H1 (cell line): ENCODE measurements at regions not wholly inside any gene's neighbourhood (a gene's known extent, or its start where the extent isn't known, plus 50 kb on each side); places are given as distances from the start of the nearest gene placed in this dataset.

Source experiments
- CTCF ChIA-PET: fragments of 300-600 bp; sonication (Branson Sonifier 250); formaldehyde crosslinking; loops from one replicate; lab custom pipeline; 2021; ENCODE audit not compliant: partially characterized antibody; lab: Charles Lee
- POLR2A ChIA-PET: fragments of 300-600 bp; sonication (Branson Sonifier 250); formaldehyde crosslinking; loops from one replicate; lab custom pipeline; 2021; ENCODE audit warnings: inconsistent platforms; ENCODE audit not compliant: partially characterized antibody; lab: Charles Lee
- DNase-seq, 2 experiments: peaks; one replicate each; pipeline versions ENCODE4 v3.0.0 to v3.0.0-alpha.2; 2010 to 2022; ENCODE audit warnings: low spot score in 2 of 2, low read depth in 1 of 2, mixed read lengths in 1 of 2
- FAIRE-seq: peaks from 2 replicates; lab custom pipeline; 2011; peaks lifted over from hg19 to GRCh38; lab: Jason Lieb, UNC
- H2AFZ ChIP-seq: 2 replicates; pipeline ENCODE4 v1.8.1; 2012; ENCODE audit warnings: low read length, inconsistent platforms
- H2AK5ac ChIP-seq: 2 replicates; pipeline ENCODE4 v1.6.1; 2013; ENCODE audit warnings: low read depth, low read length
- H2BK120ac ChIP-seq: replicated peaks from 2 replicates; pipeline ENCODE3; 2013; ENCODE audit warnings: low read depth, low read length, inconsistent platforms
- H2BK12ac ChIP-seq: 2 replicates; pipeline ENCODE4 v1.6.1; 2013; ENCODE audit warnings: low read depth, low read length
- H2BK15ac ChIP-seq: 2 replicates; pipeline ENCODE4 v1.6.1; 2013; ENCODE audit warnings: low read length
- H2BK20ac ChIP-seq: 2 replicates; pipeline ENCODE4 v1.6.1; 2013; ENCODE audit warnings: low read length
- H2BK5ac ChIP-seq: 2 replicates; pipeline ENCODE4 v1.6.1; 2013; ENCODE audit warnings: low read depth, low read length
- H3K14ac ChIP-seq: 2 replicates; pipeline ENCODE4 v1.6.1; 2013; ENCODE audit warnings: inconsistent platforms; ENCODE audit not compliant: insufficient read length
- H3K18ac ChIP-seq: 2 replicates; pipeline ENCODE4 v1.6.1; 2013; ENCODE audit warnings: low read length; ENCODE audit errors: extremely low read depth
- H3K23ac ChIP-seq: 2 replicates; pipeline ENCODE4 v1.6.1; 2013; ENCODE audit warnings: inconsistent platforms; ENCODE audit not compliant: insufficient read length
- H3K23me2 ChIP-seq: 2 replicates; pipeline ENCODE4 v1.6.1; 2013; ENCODE audit warnings: low read depth, low read length
- H3K27ac ChIP-seq: 2 replicates; pipeline ENCODE4 v1.6.1; 2011; ENCODE audit warnings: low read depth, low read length, inconsistent platforms
- H3K27me3 ChIP-seq, 4 experiments: replicated peaks in 1 of 4; 1 replicate in 1 of 4; 2 replicates in 3 of 4; pipeline versions ENCODE4 v1.6.1 to v1.8.1; 2011 to 2013; ENCODE audit warnings: low read length in 3 of 4, mild to moderate bottlenecking in 3 of 4, inconsistent platforms in 2 of 4, mixed read lengths in 2 of 4, moderate library complexity in 1 of 4; ENCODE audit not compliant: control insufficient read depth in 3 of 4, insufficient read depth in 3 of 4; ENCODE audit errors: extremely low read depth in 1 of 4
- H3K36me3 ChIP-seq, 4 experiments: 2 replicates each; pipeline versions ENCODE4 v1.6.1 to v1.8.1; 2011 to 2013; ENCODE audit warnings: mild to moderate bottlenecking in 4 of 4, low read length in 3 of 4, moderate library complexity in 2 of 4, control low read depth in 1 of 4, inconsistent platforms in 1 of 4; ENCODE audit not compliant: insufficient read depth in 4 of 4, control insufficient read depth in 2 of 4
- H3K4ac ChIP-seq: replicated peaks from 2 replicates; pipeline ENCODE3; 2013; ENCODE audit warnings: low read length, low read depth, mixed read lengths, inconsistent platforms; ENCODE audit not compliant: insufficient read length
- H3K4me1 ChIP-seq, 4 experiments: replicated peaks in 1 of 4; 1 replicate in 1 of 4; 2 replicates in 3 of 4; pipeline versions ENCODE4 v1.6.1 to v1.8.1; 2011 to 2013; ENCODE audit warnings: low read length in 3 of 4, inconsistent platforms in 2 of 4, mixed read lengths in 1 of 4; ENCODE audit not compliant: insufficient read depth in 4 of 4, control insufficient read depth in 3 of 4
- H3K4me2 ChIP-seq, 2 experiments: 2 replicates each; pipeline versions ENCODE4 v1.6.1 to v1.8.1; 2011 to 2013; ENCODE audit warnings: low read depth in 2 of 2, low read length in 2 of 2, control low read depth in 1 of 2, inconsistent platforms in 1 of 2, mild to moderate bottlenecking in 1 of 2; ENCODE audit not compliant: insufficient read depth in 1 of 2
- H3K4me3 ChIP-seq, 4 experiments: fragments of 200-600, 300-600 bp in 1 of 4; sonication (generic), shearing (Covaris generic), sonication (Bioruptor Twin) in 1 of 4; 2 replicates each; pipeline versions ENCODE4 v1.5.1 to v1.8.1; 2011 to 2016; ENCODE audit warnings: low read length in 4 of 4, low read depth in 3 of 4, control low read depth in 2 of 4, inconsistent platforms in 2 of 4, mild to moderate bottlenecking in 2 of 4, mixed read lengths in 1 of 4, moderate library complexity in 1 of 4; ENCODE audit not compliant: insufficient read depth in 2 of 4; ENCODE audit errors: extremely low read depth in 1 of 4
- H3K56ac ChIP-seq: replicated peaks from 2 replicates; pipeline ENCODE3; 2013; ENCODE audit warnings: low read depth, mild to moderate bottlenecking, mixed read lengths, low read length, inconsistent platforms; ENCODE audit not compliant: insufficient read length
- H3K79me1 ChIP-seq: 2 replicates; pipeline ENCODE4 v1.6.1; 2013; ENCODE audit warnings: low read depth, low read length, control low read depth
- H3K79me2 ChIP-seq, 2 experiments: 2 replicates each; pipeline versions ENCODE4 v1.6.1 to v1.8.1; 2012 to 2013; ENCODE audit warnings: low read length in 2 of 2, mild to moderate bottlenecking in 2 of 2, inconsistent platforms in 1 of 2; ENCODE audit not compliant: insufficient read depth in 2 of 2, control insufficient read depth in 1 of 2
- H3K9ac ChIP-seq, 4 experiments: replicated peaks in 1 of 4; 1 replicate in 1 of 4; 2 replicates in 3 of 4; pipeline versions ENCODE4 v1.6.1 to v1.8.1; 2011 to 2013; ENCODE audit warnings: low read depth in 3 of 4, low read length in 3 of 4, control low read depth in 2 of 4, mild to moderate bottlenecking in 2 of 4, moderate library complexity in 2 of 4, inconsistent platforms in 1 of 4; ENCODE audit errors: extremely low read depth in 1 of 4
- H3K9me3 ChIP-seq, 2 experiments: 2 replicates each; pipeline versions ENCODE4 v1.6.1 to v1.8.1; 2012 to 2013; ENCODE audit warnings: mild to moderate bottlenecking in 2 of 2, moderate library complexity in 2 of 2, control low read depth in 1 of 2, inconsistent platforms in 1 of 2, low read depth in 1 of 2, low read length in 1 of 2, mixed read lengths in 1 of 2; ENCODE audit not compliant: insufficient read depth in 2 of 2
- H4K20me1 ChIP-seq, 2 experiments: replicated peaks in 1 of 2; 2 replicates each; pipeline versions ENCODE3 to v1.8.1; 2011 to 2013; ENCODE audit warnings: inconsistent platforms in 2 of 2, low read length in 2 of 2, mild to moderate bottlenecking in 1 of 2; ENCODE audit not compliant: insufficient read depth in 2 of 2, control insufficient read depth in 1 of 2
- H4K5ac ChIP-seq: 2 replicates; pipeline ENCODE4 v1.6.1; 2013; ENCODE audit warnings: low read length, low read depth, mixed read lengths, inconsistent platforms; ENCODE audit not compliant: insufficient read length
- H4K8ac ChIP-seq: 2 replicates; pipeline ENCODE4 v1.8.0; 2013; ENCODE audit warnings: mild to moderate bottlenecking, moderate library complexity, low read length, inconsistent platforms; ENCODE audit not compliant: insufficient read depth; ENCODE audit errors: extremely low read depth
- H4K91ac ChIP-seq: replicated peaks from 2 replicates; pipeline ENCODE3; 2013; ENCODE audit warnings: low read length, mixed read lengths, inconsistent platforms; ENCODE audit not compliant: insufficient read length
- ASH2L ChIP-seq: fragments of 200-600, 300-600 bp; sonication (generic); IDR thresholded peaks from one replicate; pipeline ENCODE4 v1.7.1; 2017; ENCODE audit warnings: low read length
- GTF2F1 ChIP-seq: IDR thresholded peaks from 2 replicates; pipeline ENCODE4 v1.6.1; 2012; ENCODE audit warnings: low read depth, low read length, improper control_type of control experiment, borderline replicate concordance
- WGBS, 2 experiments: shearing (Covaris generic) in 1 of 2; methylation state at CpG; one replicate each; pipeline versions ENCODE4 v1.1.6 to v1.1.7; 2013 to 2015; ENCODE audit warnings: low lambda C conversion rate in 2 of 2, mixed read lengths in 2 of 2, inconsistent platforms in 1 of 2, low coverage in 1 of 2, missing lambda C conversion rate in 1 of 2; ENCODE audit not compliant: insufficient replicate concordance in 2 of 2, insufficient coverage in 1 of 2, insufficient read length in 1 of 2; ENCODE audit errors: extremely low coverage in 1 of 2, missing lambda C conversion rate in 1 of 2; 5-methylcytosine and 5-hydroxymethylcytosine counted together

DNA sequence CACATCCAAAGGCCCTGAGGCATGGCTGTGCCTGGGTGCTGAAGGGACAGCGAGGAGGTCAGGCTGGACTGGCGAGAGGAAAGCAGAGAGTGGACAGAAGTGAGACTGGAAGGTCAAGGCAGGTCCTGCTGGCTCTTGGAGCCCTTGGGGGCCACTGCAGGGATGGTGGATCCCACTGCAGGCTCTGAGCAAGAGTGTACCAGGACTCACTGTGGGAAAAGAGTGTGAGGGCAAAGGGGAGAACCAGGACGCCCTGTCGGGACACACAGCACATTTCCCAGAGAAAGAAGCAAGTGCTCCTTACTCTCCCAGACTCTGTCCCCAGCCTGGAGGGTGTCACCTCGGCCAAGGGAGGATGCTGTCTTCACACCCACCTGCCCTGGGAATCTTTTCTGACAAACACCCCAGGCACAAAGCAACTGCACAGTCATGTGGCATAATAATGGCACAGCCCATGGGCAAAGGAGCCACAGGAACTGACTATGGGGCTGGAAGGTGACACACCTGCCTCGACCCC is 172.3 kb upstream of the CST7 start:
- Histone ChIP-seq H2BK12ac (no peak overlapping the region), H3K9ac (no peak overlapping the region), H4K5ac (no peak overlapping the region), H2AFZ (no peak overlapping the region), H3K23ac (no peak overlapping the region), H3K18ac (no peak overlapping the region), H4K91ac (no peak overlapping the region), H2BK20ac (no peak overlapping the region), H3K79me2 (no peaks in the 10 kb centered on the region), H4K8ac (no peak overlapping the region), H2BK15ac (no peak overlapping the region), H3K9me3 (no peaks in the 10 kb centered on the region), H3K27me3 (no peaks in the 10 kb centered on the region), H4K20me1 (no peaks in the 10 kb centered on the region), H3K4me2 (no peak overlapping the region), H2BK5ac (no peak overlapping the region), H2BK120ac (no peak overlapping the region), H3K79me1 (no peaks in the 10 kb centered on the region), H3K36me3 (no peaks in the 10 kb centered on the region), H3K56ac (no peak overlapping the region), H3K4ac (no peak overlapping the region), H3K14ac (no peak overlapping the region), H3K4me3 (no peak overlapping the region), H3K4me1 (no peaks in the 10 kb centered on the region), H3K27ac (no peak overlapping the region), H3K23me2 (no peaks in the 10 kb centered on the region; the same call in 1 of the 2 replicates), H2AK5ac (no peak overlapping the region)
- whole genome bisulfite sequencing, 2 experiments, result 99% methylated on average over 6 of the region's 6 CpGs; no CpG with 5 or more reads in 1 of the 2 experiments
- FAIRE-seq (no peak), DNase-seq (no peak)
- POLR2A ChIA-PET, result no interaction called here
- CTCF ChIA-PET, result interaction anchor here (0.9 to 1.3 kb wide), 2 partner anchors 8 to 202 kb away, joined by 3 to 5 read pairs; no protein-coding TSS in a partner anchor
- TF ChIP-seq ASH2L (no peak), GTF2F1 (no peak)
